HEK293T (cell line): ENCODE measurements at regions not wholly inside any gene's neighbourhood (a gene's known extent, or its start where the extent isn't known, plus 50 kb on each side); places are given as distances from the start of the nearest gene placed in this dataset.

Experiments used
- FOXM1 ChIP-seq: fragments of 450-650 bp; IDR thresholded peaks from 2 replicates; pipeline ENCODE4 v1.6.1; 2017; ENCODE audit warnings: mild to moderate bottlenecking, borderline replicate concordance
- L3MBTL2 ChIP-seq: fragments of 450-650 bp; conservative IDR thresholded peaks from 2 replicates; pipeline ENCODE4 v1.6.1; 2016; ENCODE audit warnings: mild to moderate bottlenecking
- SP1 ChIP-seq: fragments of 450-650 bp; IDR thresholded peaks from 2 replicates; pipeline ENCODE4 v1.6.1; 2017

DNA sequence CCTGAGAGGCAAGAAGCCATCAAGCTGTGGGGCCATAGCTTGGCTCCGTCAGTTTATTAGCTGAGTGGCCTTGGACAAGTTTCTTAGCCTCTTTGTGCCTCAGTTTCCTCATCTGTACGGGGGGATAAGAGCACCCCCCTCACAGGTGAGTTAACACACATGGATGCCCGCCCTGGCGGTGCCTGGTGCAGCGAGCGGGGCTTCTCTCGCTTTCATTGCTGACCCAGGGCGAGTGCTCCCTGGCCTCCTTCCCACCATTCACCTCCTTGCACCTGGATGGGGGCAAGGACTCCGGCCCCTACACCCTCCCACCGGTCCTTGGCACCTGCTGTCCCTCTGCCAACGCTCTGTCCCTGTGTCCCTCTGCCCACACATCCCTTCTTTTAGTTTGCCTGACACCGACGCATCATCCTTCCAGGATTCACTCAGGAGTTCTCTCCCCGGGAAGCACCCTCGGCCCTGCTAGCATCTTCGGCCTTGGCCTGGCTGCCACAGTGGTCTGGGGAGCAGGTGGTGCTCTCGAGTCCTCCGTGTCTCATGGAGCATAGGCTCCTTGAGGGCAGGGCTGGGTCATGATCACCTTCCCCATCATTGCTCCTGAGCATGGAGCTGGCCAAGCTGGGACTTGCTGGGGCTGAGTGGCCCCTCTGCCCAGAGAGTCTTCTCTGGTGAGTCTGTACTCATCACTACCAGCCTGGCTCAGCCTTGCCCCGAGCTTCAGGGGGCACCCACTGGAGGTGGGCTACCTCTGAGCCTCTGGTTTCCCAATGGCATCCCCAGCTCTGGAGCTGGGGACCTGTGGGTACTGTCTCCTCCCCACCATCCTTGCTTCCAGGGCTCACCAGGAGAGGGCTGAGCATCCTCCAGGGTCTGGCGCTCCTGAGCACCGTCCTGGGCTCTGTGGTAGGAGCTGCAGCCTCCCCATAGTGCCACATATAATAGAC, 53.8 kb upstream of the SORCS2 start:
- no peak for TF ChIP-seq SP1
- TF ChIP-seq L3MBTL2, result no peak
- no peak for TF ChIP-seq FOXM1
